Endothelial cell of umbilical vein (primary cell): ENCODE measurements at regions not wholly inside any gene's neighbourhood (a gene's known extent, or its start where the extent isn't known, plus 50 kb on each side); places are given as distances from the start of the nearest gene placed in this dataset.

Source experiments
- BruUV-seq: library from RNA; stranded (reverse); fragments of 400-500 nt; replicated peaks from 2 replicates; lab custom pipeline; 2021; lab: Mats Ljungman, UMichigan
- CTCF ChIA-PET: fragments of 300-600, 350-600 bp; sonication (Branson Sonifier 250); formaldehyde crosslinking; loops from one replicate; lab custom pipeline; 2021; ENCODE audit warnings: antibody characterized with exemption, inconsistent platforms; lab: Charles Lee
- POLR2A ChIA-PET: fragments of 300-600, 350-600 bp; sonication (Branson Sonifier 250); formaldehyde crosslinking; loops from one replicate; lab custom pipeline; 2021; ENCODE audit warnings: antibody characterized with exemption, inconsistent platforms; lab: Charles Lee
- DNase-seq: peaks from one replicate; pipeline ENCODE4 v3.0.0-alpha.2; 2011; ENCODE audit warnings: low read depth, low spot score
- FAIRE-seq: peaks from 2 replicates; lab custom pipeline; 2011; peaks lifted over from hg19 to GRCh38; lab: Jason Lieb, UNC
- H2AFZ ChIP-seq: 2 replicates; pipeline ENCODE4 v1.6.0; 2012; ENCODE audit warnings: low read depth, low read length, control low read depth, inconsistent platforms
- H3K27ac ChIP-seq: 2 replicates; pipeline ENCODE4 v1.5.1; 2011; ENCODE audit warnings: low read depth, mild to moderate bottlenecking, control low read depth, low read length, moderate library complexity; ENCODE audit not compliant: insufficient read depth
- H3K27me3 ChIP-seq, 2 experiments: 2 replicates each; pipeline versions ENCODE4 v1.6.0 to v1.6.1; 2011; ENCODE audit warnings: low read length in 2 of 2, mixed read lengths in 1 of 2; ENCODE audit not compliant: control insufficient read depth in 2 of 2, insufficient read depth in 2 of 2
- H3K36me3 ChIP-seq, 2 experiments: 2 replicates in 1 of 2; 3 replicates in 1 of 2; pipeline ENCODE4 v1.5.1; 2011; ENCODE audit warnings: low read length in 2 of 2, mild to moderate bottlenecking in 1 of 2, moderate library complexity in 1 of 2; ENCODE audit not compliant: control insufficient read depth in 2 of 2, insufficient read depth in 2 of 2; ENCODE audit errors: extremely low read depth in 1 of 2
- H3K4me1 ChIP-seq: 3 replicates; pipeline ENCODE4 v1.5.1; 2011; ENCODE audit warnings: mild to moderate bottlenecking, low read length; ENCODE audit not compliant: control insufficient read depth, insufficient read depth; ENCODE audit errors: extremely low read depth
- H3K4me2 ChIP-seq: 2 replicates; pipeline ENCODE4 v1.6.1; 2011; ENCODE audit warnings: low read length, control low read depth, mixed read lengths; ENCODE audit not compliant: insufficient read depth
- H3K4me3 ChIP-seq, 3 experiments: fragments of 200-600 bp in 1 of 3; sonication (generic), shearing (Covaris generic) in 1 of 3; replicated peaks in 1 of 3; 2 replicates each; pipeline ENCODE4 v1.5.1; 2011 to 2016; ENCODE audit warnings: control low read depth in 3 of 3, low read length in 3 of 3, mild to moderate bottlenecking in 2 of 3, inconsistent platforms in 1 of 3, low read depth in 1 of 3, moderate library complexity in 1 of 3; ENCODE audit not compliant: insufficient read depth in 1 of 3
- H3K79me2 ChIP-seq: 2 replicates; pipeline ENCODE4 v1.6.0; 2012; ENCODE audit warnings: low read length, inconsistent platforms; ENCODE audit not compliant: control insufficient read depth, insufficient read depth
- H3K9ac ChIP-seq: replicated peaks from 2 replicates; pipeline ENCODE3; 2011; ENCODE audit warnings: low read length, control low read depth; ENCODE audit not compliant: insufficient read depth; ENCODE audit errors: extremely low read depth
- H3K9me1 ChIP-seq: replicated peaks from 3 replicates; pipeline ENCODE4 v1.6.0; 2011; ENCODE audit warnings: mild to moderate bottlenecking, low read length; ENCODE audit not compliant: control insufficient read depth, insufficient read depth; ENCODE audit errors: extremely low read depth
- H3K9me3 ChIP-seq: replicated peaks from 2 replicates; pipeline ENCODE4 v1.5.1; 2012; ENCODE audit warnings: low read length, inconsistent platforms; ENCODE audit not compliant: control insufficient read depth, insufficient read depth
- H4K20me1 ChIP-seq: replicated peaks from 2 replicates; pipeline ENCODE3; 2011; ENCODE audit warnings: mild to moderate bottlenecking, low read length; ENCODE audit not compliant: control insufficient read depth, insufficient read depth; ENCODE audit errors: extremely low read depth
- EZH2 ChIP-seq: IDR thresholded peaks from 2 replicates; pipeline ENCODE4 v1.6.1; 2012; ENCODE audit warnings: borderline replicate concordance, low read depth, mild to moderate bottlenecking, moderate library complexity, low read length, inconsistent platforms; ENCODE audit not compliant: severe bottlenecking
- FOS ChIP-seq: IDR thresholded peaks from 2 replicates; pipeline ENCODE4 v1.6.1; 2011; ENCODE audit warnings: mild to moderate bottlenecking, low read length, moderate library complexity, borderline replicate concordance; ENCODE audit not compliant: insufficient read depth
- GATA2 ChIP-seq: IDR thresholded peaks from 2 replicates; pipeline ENCODE4 v1.7.0; 2011; ENCODE audit warnings: low read depth, mild to moderate bottlenecking, moderate library complexity, mixed read lengths, low read length; ENCODE audit not compliant: insufficient read length, insufficient read depth
- JUN ChIP-seq: IDR thresholded peaks from 2 replicates; pipeline ENCODE4 v1.6.1; 2011; ENCODE audit warnings: borderline replicate concordance, low read depth; ENCODE audit not compliant: insufficient read length, insufficient read depth
- MYC ChIP-seq: IDR thresholded peaks from one replicate; pipeline ENCODE4 v1.6.1; 2011; ENCODE audit warnings: mild to moderate bottlenecking, low read depth, low read length
- POLR2A ChIP-seq: IDR thresholded peaks from 2 replicates; pipeline ENCODE4 v1.6.1; 2012; ENCODE audit warnings: low read depth, mild to moderate bottlenecking, control low read depth, low read length
- POLR2AphosphoS5 ChIP-seq: IDR thresholded peaks from 2 replicates; pipeline ENCODE4 v1.6.1; 2012; ENCODE audit warnings: low read depth, mild to moderate bottlenecking, control low read depth, low read length, moderate library complexity; ENCODE audit not compliant: insufficient read depth
- dilution Hi-C: fragments of 300-500 bp; cut with MboI; formaldehyde crosslinking; loops from one replicate; pipeline ENCODE4 v1.15.0; 2019; ENCODE audit warnings: low sequenced_read_pairs; ENCODE audit not compliant: extremely low pct_ligation_motif_present
- intact Hi-C: fragments of 100-400 bp; cut with micrococcal nuclease; formaldehyde crosslinking; loops from one replicate; pipeline ENCODE4 v1.10.0; 2022
- TF ChIP-seq, protein P1 (sequence below): IDR thresholded peaks from 2 replicates; pipeline ENCODE4 v1.6.1; 2011; ENCODE audit not compliant: insufficient read depth, insufficient read length
- TF ChIP-seq, protein P2 (sequence below), 2 donors: IDR thresholded peaks; 1 replicate in 1 of 2; 2 replicates in 1 of 2; pipeline ENCODE4 v1.5.1; 2011; ENCODE audit warnings: low read length in 2 of 2, mild to moderate bottlenecking in 2 of 2, moderate library complexity in 2 of 2, control low read depth in 1 of 2, inconsistent platforms in 1 of 2, low read depth in 1 of 2; ENCODE audit not compliant: insufficient read depth in 1 of 2; ENCODE audit errors: extremely low read depth in 1 of 2

DNA sequence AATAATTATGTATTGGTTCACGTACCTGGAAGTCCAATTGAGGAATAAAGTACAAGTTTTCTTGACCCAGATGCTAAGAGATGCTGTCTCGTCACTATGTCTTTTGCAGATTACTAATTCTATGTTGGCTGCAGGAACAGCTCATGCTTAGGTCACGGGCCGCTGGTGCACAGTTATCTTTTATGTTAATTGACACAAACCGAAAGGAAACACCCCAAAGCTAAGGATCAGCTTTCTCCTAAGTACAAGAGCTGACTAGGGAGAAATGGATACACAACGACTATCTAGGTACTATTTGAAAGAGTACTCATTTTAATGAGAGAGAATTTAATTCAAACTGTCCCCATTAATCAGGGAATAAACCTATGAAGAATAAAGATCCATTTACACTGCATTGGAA is 217.7 kb upstream of the SLC35G4 start:
- TF ChIP-seq GATA2 (no peak), POLR2A (no peak), FOS (no peak), POLR2AphosphoS5 (no peak), JUN (no peak), MYC (no peak), EZH2 (no peak)
- TF ChIP-seq, protein P1, sequence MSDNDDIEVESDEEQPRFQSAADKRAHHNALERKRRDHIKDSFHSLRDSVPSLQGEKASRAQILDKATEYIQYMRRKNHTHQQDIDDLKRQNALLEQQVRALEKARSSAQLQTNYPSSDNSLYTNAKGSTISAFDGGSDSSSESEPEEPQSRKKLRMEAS, result no peak
- TF ChIP-seq, protein P2, sequence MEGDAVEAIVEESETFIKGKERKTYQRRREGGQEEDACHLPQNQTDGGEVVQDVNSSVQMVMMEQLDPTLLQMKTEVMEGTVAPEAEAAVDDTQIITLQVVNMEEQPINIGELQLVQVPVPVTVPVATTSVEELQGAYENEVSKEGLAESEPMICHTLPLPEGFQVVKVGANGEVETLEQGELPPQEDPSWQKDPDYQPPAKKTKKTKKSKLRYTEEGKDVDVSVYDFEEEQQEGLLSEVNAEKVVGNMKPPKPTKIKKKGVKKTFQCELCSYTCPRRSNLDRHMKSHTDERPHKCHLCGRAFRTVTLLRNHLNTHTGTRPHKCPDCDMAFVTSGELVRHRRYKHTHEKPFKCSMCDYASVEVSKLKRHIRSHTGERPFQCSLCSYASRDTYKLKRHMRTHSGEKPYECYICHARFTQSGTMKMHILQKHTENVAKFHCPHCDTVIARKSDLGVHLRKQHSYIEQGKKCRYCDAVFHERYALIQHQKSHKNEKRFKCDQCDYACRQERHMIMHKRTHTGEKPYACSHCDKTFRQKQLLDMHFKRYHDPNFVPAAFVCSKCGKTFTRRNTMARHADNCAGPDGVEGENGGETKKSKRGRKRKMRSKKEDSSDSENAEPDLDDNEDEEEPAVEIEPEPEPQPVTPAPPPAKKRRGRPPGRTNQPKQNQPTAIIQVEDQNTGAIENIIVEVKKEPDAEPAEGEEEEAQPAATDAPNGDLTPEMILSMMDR (IDR thresholded peaks at IDR 0.05; ENCODE audit: extremely low read depth in 1 of 2, insufficient read depth in 1 of 2, low read depth in 1 of 2, low read length in 2 of 2), result no peak
- Histone ChIP-seq H3K27me3 (no peaks in the 10 kb centered on the region), H2AFZ (no peak overlapping the region), H3K4me2 (no peak overlapping the region), H3K9me1 (no peaks in the 10 kb centered on the region), H3K27ac (no peak overlapping the region), H3K36me3 (no peaks in the 10 kb centered on the region), H3K9ac (no peak overlapping the region), H3K79me2 (no peaks in the 10 kb centered on the region), H4K20me1 (no peaks in the 10 kb centered on the region), H3K9me3 (no peaks in the 10 kb centered on the region), H3K4me3 (no peak overlapping the region), H3K4me1 (no peaks in the 10 kb centered on the region)
- FAIRE-seq (no peak), DNase-seq (no peak)
- ChIA-PET CTCF (no interaction called here), POLR2A (no interaction called here)
- intact Hi-C loops (no loop called here), dilution Hi-C loops (no loop called here)
- no TSS peak for BruUV-seq
